Spleen (tissue), 11 donors: ENCODE measurements at regions not wholly inside any gene's neighbourhood (a gene's known extent, or its start where the extent isn't known, plus 50 kb on each side); places are given as distances from the start of the nearest gene placed in this dataset.
"Not testable (repeated sequence)": the region's sequence is repeated elsewhere in the genome, so short reads cannot be mapped to it uniquely, and the experiment has no call there.

Experiments used
- DNase-seq: peaks from one replicate; pipeline ENCODE4 v3.0.0-alpha.2; 2020
- H3K27ac ChIP-seq, 8 donors: fragments of 200-600 bp; sonication (generic) in 7 of 8; 1 replicate in 4 of 8; 2 replicates in 4 of 8; pipeline versions ENCODE4 v1.5.0 to v1.8.0; 2016 to 2021; ENCODE audit warnings: inconsistent platforms in 4 of 8, mild to moderate bottlenecking in 4 of 8, moderate library complexity in 1 of 8
- H3K27me3 ChIP-seq, 7 donors: fragments of 200-600 bp; sonication (generic) in 6 of 7; replicated peaks in 1 of 7; 1 replicate in 4 of 7; 2 replicates in 3 of 7; pipeline versions ENCODE4 v1.5.0 to v1.8.0; 2016 to 2021; ENCODE audit warnings: inconsistent platforms in 3 of 7, mild to moderate bottlenecking in 1 of 7
- H3K36me3 ChIP-seq, 6 donors: fragments of 200-600 bp; sonication (generic) in 5 of 6; 1 replicate in 4 of 6; 2 replicates in 2 of 6; pipeline versions ENCODE4 v1.5.0 to v1.8.0; 2016 to 2021; ENCODE audit warnings: inconsistent platforms in 2 of 6
- H3K4me1 ChIP-seq, 6 donors: fragments of 200-600 bp; sonication (generic) in 5 of 6; 1 replicate in 3 of 6; 2 replicates in 3 of 6; pipeline versions ENCODE4 v1.5.0 to v1.8.0; 2016 to 2021; ENCODE audit warnings: inconsistent platforms in 3 of 6
- H3K4me3 ChIP-seq, 8 donors: fragments of 200-600 bp; sonication (generic) in 7 of 8; 1 replicate in 4 of 8; 2 replicates in 4 of 8; pipeline versions ENCODE4 v1.5.0 to v1.8.0; 2016 to 2021; ENCODE audit warnings: inconsistent platforms in 4 of 8, mild to moderate bottlenecking in 4 of 8, moderate library complexity in 2 of 8
- H3K9me3 ChIP-seq, 8 donors: fragments of 200-600 bp; sonication (generic) in 7 of 8; 1 replicate in 4 of 8; 2 replicates in 4 of 8; pipeline versions ENCODE4 v1.5.0 to v1.8.0; 2016 to 2021; ENCODE audit warnings: inconsistent platforms in 4 of 8
- POLR2A ChIP-seq, 3 donors: fragments of 450-650 bp; IDR thresholded peaks; one replicate each; pipeline ENCODE4 v1.5.1; 2017; ENCODE audit warnings: antibody characterized with exemption in 3 of 3, mild to moderate bottlenecking in 1 of 3
- POLR2AphosphoS5 ChIP-seq, 3 donors: sonication (generic); formaldehyde crosslinking; IDR thresholded peaks; one replicate each; pipeline ENCODE4 v1.5.1; 2017; ENCODE audit warnings: antibody characterized with exemption in 3 of 3
- WGBS, 5 donors: extraction: QIAGEN DNeasy Blood & Tissue Kit in 3 of 5; methylation state at CpG; one replicate each; pipeline versions ENCODE4 v1.1.5 to v1.1.7; 2013 to 2018; 5-methylcytosine and 5-hydroxymethylcytosine counted together
- intact Hi-C: fragments of 100-400 bp; cut with DNase I; formaldehyde crosslinking; loops from one replicate; pipeline ENCODE4 v1.15.0; 2023; ENCODE audit warnings: low total_unique reads
- TF ChIP-seq, protein P1 (sequence below), 11 experiments: fragments of 200-600 bp in 7 of 11; fragments of 450-650 bp in 4 of 11; sonication (generic) in 4 of 11; IDR thresholded peaks in 8 of 11; conservative IDR thresholded peaks in 3 of 11; 1 replicate in 7 of 11; 2 replicates in 4 of 11; pipeline versions ENCODE4 v1.4.0 to v1.8.0; 2016 to 2021; ENCODE audit warnings: antibody characterized with exemption in 11 of 11, inconsistent platforms in 4 of 11, mild to moderate bottlenecking in 1 of 11
- donor health status: healthy with polysubstance abuse.
- donor health status: DM: no; HTN: no; CAD: no; lungs with moderate emphysema.
- donor health status: DM: no; HTN: no; CAD: no.
- donor health status: Bipolar disorder and iron deficiency.
- donor health status: healthy.
- donor health status: DM: no; HTN: no; CAD: no.
- donor health status: DM: yes; HTN: yes; CAD: no.

DNA sequence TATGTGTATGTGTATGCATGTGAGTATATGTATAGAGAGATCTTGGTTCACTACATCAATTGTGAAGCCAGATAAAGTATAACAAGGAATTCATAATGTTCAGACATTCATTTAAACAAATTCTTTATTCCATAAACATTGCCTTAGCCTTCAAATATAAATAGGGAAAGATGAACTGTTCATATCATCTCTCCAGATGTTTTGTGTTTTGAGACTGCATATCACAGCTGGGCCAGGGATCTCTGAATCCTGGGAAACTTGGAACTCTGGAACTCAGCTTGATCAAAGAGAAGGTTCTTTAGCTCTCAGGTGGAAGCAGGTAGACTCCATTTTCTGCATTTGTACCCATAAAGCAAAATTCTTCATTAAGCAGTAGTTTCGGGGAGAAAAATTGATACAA is 272.6 kb upstream of the ETAA1 start:
- H3K27me3 ChIP-seq = no peaks in the 10 kb centered on the region
- TF ChIP-seq POLR2AphosphoS5 (IDR thresholded peaks at IDR 0.05) (no peak), POLR2A (IDR thresholded peaks at IDR 0.05) (no peak)
- TF ChIP-seq, protein P1, sequence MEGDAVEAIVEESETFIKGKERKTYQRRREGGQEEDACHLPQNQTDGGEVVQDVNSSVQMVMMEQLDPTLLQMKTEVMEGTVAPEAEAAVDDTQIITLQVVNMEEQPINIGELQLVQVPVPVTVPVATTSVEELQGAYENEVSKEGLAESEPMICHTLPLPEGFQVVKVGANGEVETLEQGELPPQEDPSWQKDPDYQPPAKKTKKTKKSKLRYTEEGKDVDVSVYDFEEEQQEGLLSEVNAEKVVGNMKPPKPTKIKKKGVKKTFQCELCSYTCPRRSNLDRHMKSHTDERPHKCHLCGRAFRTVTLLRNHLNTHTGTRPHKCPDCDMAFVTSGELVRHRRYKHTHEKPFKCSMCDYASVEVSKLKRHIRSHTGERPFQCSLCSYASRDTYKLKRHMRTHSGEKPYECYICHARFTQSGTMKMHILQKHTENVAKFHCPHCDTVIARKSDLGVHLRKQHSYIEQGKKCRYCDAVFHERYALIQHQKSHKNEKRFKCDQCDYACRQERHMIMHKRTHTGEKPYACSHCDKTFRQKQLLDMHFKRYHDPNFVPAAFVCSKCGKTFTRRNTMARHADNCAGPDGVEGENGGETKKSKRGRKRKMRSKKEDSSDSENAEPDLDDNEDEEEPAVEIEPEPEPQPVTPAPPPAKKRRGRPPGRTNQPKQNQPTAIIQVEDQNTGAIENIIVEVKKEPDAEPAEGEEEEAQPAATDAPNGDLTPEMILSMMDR (IDR thresholded peaks at IDR 0.05 in 8 of 11, conservative IDR thresholded peaks at IDR 0.05 in 3 of 11) = no peak
- no peaks in the 10 kb centered on the region for H3K9me3 ChIP-seq
- no peak for DNase-seq
- no peak overlapping the region for H3K27ac ChIP-seq
- intact Hi-C loops = no loop called here
- whole genome bisulfite sequencing, 5 donors = 87 to 95% (median 93%) methylated on average over 1 of the region's 1 CpG
- H3K4me3 ChIP-seq = no peak overlapping the region
- no peaks in the 10 kb centered on the region for H3K4me1 ChIP-seq
- no peaks in the 10 kb centered on the region for H3K36me3 ChIP-seq

DNA sequence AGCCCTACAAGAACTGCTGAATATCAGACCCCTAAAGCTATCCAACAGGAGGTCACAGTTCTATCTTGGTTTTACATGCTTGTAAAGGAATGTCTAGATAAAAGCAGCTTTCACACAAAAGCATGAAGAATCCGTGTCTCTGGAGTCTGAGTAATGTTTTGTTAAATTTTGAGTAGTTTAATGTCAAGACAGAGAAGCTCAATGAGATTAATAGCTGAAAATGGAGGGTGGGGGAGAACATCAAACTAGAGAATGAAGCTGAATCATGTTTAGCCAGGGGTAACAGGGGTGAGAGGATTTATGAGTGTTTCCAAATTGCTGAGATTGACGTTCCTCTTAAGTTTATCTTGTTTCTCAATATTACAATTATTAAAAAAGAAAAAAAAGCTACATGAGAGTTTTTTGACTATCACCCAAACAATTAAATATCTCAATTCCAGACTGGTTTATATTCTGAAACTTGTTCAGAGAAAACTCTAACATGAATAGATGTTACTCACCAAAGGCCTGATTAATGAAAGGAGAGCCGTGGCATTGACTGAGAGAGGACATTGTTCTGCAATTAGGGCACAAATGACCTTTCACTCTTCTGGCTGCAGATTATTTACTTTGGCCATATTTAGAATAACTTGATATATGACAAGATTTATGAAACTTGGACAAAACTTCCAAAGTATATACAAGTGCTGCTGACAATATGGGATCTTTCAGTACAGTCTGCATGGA is 266.4 kb upstream of the ETAA1 start:
- Histone ChIP-seq H3K9me3 (no peaks in the 10 kb centered on the region), H3K4me3 (no peak overlapping the region), H3K27ac (no peak overlapping the region), H3K27me3 (no peaks in the 10 kb centered on the region), H3K36me3 (no peaks in the 10 kb centered on the region), H3K4me1 (peaks cover 0 to 3% (median 0%) of the 10 kb centered on the region in 6 donors)
- intact Hi-C loops = no loop called here
- TF ChIP-seq POLR2AphosphoS5 (IDR thresholded peaks at IDR 0.05) (no peak), POLR2A (IDR thresholded peaks at IDR 0.05) (no peak)
- TF ChIP-seq, protein P1 (IDR thresholded peaks at IDR 0.05 in 8 of 11, conservative IDR thresholded peaks at IDR 0.05 in 3 of 11) = no peak
- DNase-seq = no peak
- 38 to 67% (median 56%) methylated on average over 3 of the region's 3 CpGs for WGBS, 5 donors

DNA sequence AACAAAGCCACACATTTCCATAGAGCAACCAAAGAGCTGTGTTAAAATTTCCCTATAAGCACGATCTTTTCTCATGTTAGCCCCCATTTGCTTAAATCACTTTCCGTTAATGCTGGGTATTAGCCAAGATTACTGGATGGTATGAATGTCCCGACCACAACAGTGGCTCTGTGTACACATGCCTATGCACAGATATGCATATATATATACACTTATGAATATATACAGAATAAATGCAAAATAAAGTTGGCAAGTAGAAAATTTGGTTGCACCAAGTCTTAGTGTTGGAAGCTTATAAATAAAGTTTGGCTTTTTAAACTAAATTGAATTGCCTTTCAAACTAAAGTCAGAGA is 265.9 kb upstream of the ETAA1 start:
- Histone ChIP-seq H3K27me3 (no peaks in the 10 kb centered on the region), H3K4me1 (peaks cover 0 to 3% (median 0%) of the 10 kb centered on the region in 6 donors), H3K9me3 (no peaks in the 10 kb centered on the region), H3K36me3 (no peaks in the 10 kb centered on the region), H3K27ac (no peak overlapping the region), H3K4me3 (no peak overlapping the region)
- TF ChIP-seq, protein P1 (IDR thresholded peaks at IDR 0.05 in 8 of 11, conservative IDR thresholded peaks at IDR 0.05 in 3 of 11) = no peak
- no peak for TF ChIP-seq POLR2AphosphoS5 (IDR thresholded peaks at IDR 0.05)
- no peak for TF ChIP-seq POLR2A (IDR thresholded peaks at IDR 0.05)
- intact Hi-C loops = no loop called here
- 69 to 82% (median 78%) methylated on average over 3 of the region's 3 CpGs for WGBS, 5 donors
- DNase-seq = no peak

DNA sequence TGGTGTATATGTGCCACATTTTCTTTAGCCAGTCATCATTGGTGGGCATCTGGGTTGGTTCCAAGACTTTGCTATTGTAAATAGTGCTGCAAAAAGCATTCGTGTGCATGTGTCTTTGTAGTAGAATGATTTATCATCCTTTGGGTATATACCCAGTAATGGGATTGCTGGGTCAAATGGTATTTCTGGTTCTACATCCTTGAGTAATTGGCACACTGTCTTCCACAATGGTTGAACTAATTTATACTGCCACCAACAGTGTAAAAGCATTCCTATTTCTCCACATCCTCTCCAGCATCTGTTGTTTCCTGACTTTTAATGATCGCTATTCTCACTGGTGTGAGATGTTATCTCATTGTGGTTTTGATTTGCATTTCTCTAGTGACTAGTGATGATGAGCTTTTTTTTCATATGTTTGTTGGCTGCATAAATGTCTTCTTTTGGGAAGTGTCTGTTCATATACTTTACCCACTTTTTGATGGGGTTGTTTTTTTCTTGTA is 264.6 kb upstream of the ETAA1 start:
- H3K27me3 ChIP-seq, H3K27ac ChIP-seq, intact Hi-C loops, H3K4me3 ChIP-seq, DNase-seq, H3K36me3 ChIP-seq, H3K4me1 ChIP-seq, H3K9me3 ChIP-seq: not testable (repeated sequence)
- 40 to 64% (median 44%) methylated on average over 2 of the region's 2 CpGs for WGBS, 5 donors
